Transverse colon (tissue), 3 donors: ENCODE measurements at regions not wholly inside any gene's neighbourhood (a gene's known extent, or its start where the extent isn't known, plus 50 kb on each side); places are given as distances from the start of the nearest gene placed in this dataset.

ENCODE experiments used
- CTCF ChIP-seq, 5 experiments: fragments of 200-600 bp in 3 of 5; fragments of 450-650 bp in 2 of 5; sonication (generic) in 3 of 5; IDR thresholded peaks; 1 replicate in 2 of 5; 2 replicates in 3 of 5; pipeline ENCODE4 v1.5.1; 2016 to 2017; ENCODE audit warnings: antibody characterized with exemption in 5 of 5, inconsistent platforms in 3 of 5, mild to moderate bottlenecking in 2 of 5, moderate library complexity in 1 of 5
- POLR2A ChIP-seq: fragments of 450-650 bp; IDR thresholded peaks from one replicate; pipeline ENCODE4 v1.6.1; 2016; ENCODE audit warnings: antibody characterized with exemption, mild to moderate bottlenecking, moderate library complexity

- TF ChIP-seq CTCF (IDR thresholded peaks at IDR 0.05) = no peak
- no peak for TF ChIP-seq POLR2A
Measured at GRCh38 chr14:56953884-56954283, 143.6 kb upstream of the OTX2 start.
